Testis (tissue), 2 donors: ENCODE measurements at regions not wholly inside any gene's neighbourhood (a gene's known extent, or its start where the extent isn't known, plus 50 kb on each side); places are given as distances from the start of the nearest gene placed in this dataset.
"Not testable (repeated sequence)": the region's sequence is repeated elsewhere in the genome, so short reads cannot be mapped to it uniquely, and the experiment has no call there.

ENCODE experiments used
- DNase-seq: peaks from one replicate; pipeline ENCODE4 v3.0.0-alpha.2; 2019
- H3K27ac ChIP-seq, 2 donors: fragments of 200-600 bp; sonication (generic); one replicate each; pipeline ENCODE4 v1.5.1; 2019
- H3K27me3 ChIP-seq: fragments of 200-600 bp; sonication (generic); one replicate; pipeline ENCODE4 v1.5.1; 2019
- H3K36me3 ChIP-seq: fragments of 200-600 bp; sonication (generic); one replicate; pipeline ENCODE4 v1.5.1; 2017; ENCODE audit warnings: low read depth; ENCODE audit errors: missing control alignments
- H3K4me1 ChIP-seq: fragments of 200-600 bp; sonication (generic); one replicate; pipeline ENCODE4 v1.5.1; 2019
- H3K4me3 ChIP-seq, 2 donors: fragments of 200-600 bp; sonication (generic); one replicate each; pipeline ENCODE4 v1.5.1; 2017 to 2019
- H3K9me3 ChIP-seq: fragments of 200-600 bp; sonication (generic); one replicate; pipeline ENCODE4 v1.5.1; 2017
- CTCF ChIP-seq, 3 experiments: fragments of 450-650 bp in 2 of 3; fragments of 200-600 bp in 1 of 3; sonication (generic) in 1 of 3; IDR thresholded peaks; one replicate each; pipeline ENCODE4 v1.5.1; 2016 to 2019; ENCODE audit warnings: antibody characterized with exemption in 3 of 3, mild to moderate bottlenecking in 2 of 3, moderate library complexity in 1 of 3
- POLR2A ChIP-seq: fragments of 450-650 bp; IDR thresholded peaks from one replicate; pipeline ENCODE4 v1.6.1; 2017; ENCODE audit warnings: antibody characterized with exemption, mild to moderate bottlenecking, moderate library complexity
- WGBS, 2 donors: methylation state at CpG; one replicate each; pipeline ENCODE4 v1.1.5; 2018; 5-methylcytosine and 5-hydroxymethylcytosine counted together
- intact Hi-C: fragments of 100-400 bp; cut with DNase I; formaldehyde crosslinking; loops from one replicate; pipeline ENCODE4 v1.15.1; 2023; ENCODE audit warnings: low total_unique reads

- Histone ChIP-seq H3K4me1 (no peaks in the 10 kb centered on the region), H3K9me3 (no peaks in the 10 kb centered on the region), H3K36me3 (no peaks in the 10 kb centered on the region), H3K27me3 (no peaks in the 10 kb centered on the region), H3K27ac (no peak overlapping the region), H3K4me3 (no peak overlapping the region)
- TF ChIP-seq CTCF (IDR thresholded peaks at IDR 0.05) (no peak), POLR2A (no peak)
- DNase-seq, result no peak
- intact Hi-C loops, result no loop called here
- 74 to 80% methylated on average over 4 of the region's 4 CpGs for WGBS, 2 donors
Measured at GRCh38 chr4:151522866-151523519, 114.0 kb downstream of the FHIP1A start.

- H3K4me3 ChIP-seq, result no peak overlapping the region
- no peak overlapping the region for H3K27ac ChIP-seq
- H3K4me1 ChIP-seq, result no peaks in the 10 kb centered on the region
- no peak for TF ChIP-seq POLR2A
- no peak for TF ChIP-seq CTCF (IDR thresholded peaks at IDR 0.05)
- H3K27me3 ChIP-seq, result no peaks in the 10 kb centered on the region
- DNase-seq, result no peak
- H3K36me3 ChIP-seq, result no peaks in the 10 kb centered on the region
- intact Hi-C loops, result no loop called here
- no peaks in the 10 kb centered on the region for H3K9me3 ChIP-seq
- 76 to 80% methylated on average over 2 of the region's 2 CpGs for WGBS, 2 donors
Measured at GRCh38 chr4:151524610-151525009, 115.6 kb downstream of the FHIP1A start.

GRCh38 chr4:151526489-151526888 is 117.5 kb downstream of the FHIP1A start:
- H3K27me3 ChIP-seq, intact Hi-C loops, H3K9me3 ChIP-seq, H3K4me3 ChIP-seq, H3K4me1 ChIP-seq, H3K27ac ChIP-seq, H3K36me3 ChIP-seq, DNase-seq: not testable (repeated sequence)
- WGBS, 2 donors, result 60% methylated on average over 3 of the region's 36 CpGs; no CpG with 5 or more reads in 1 of the 2 donors

GRCh38 chr4:151527699-151528098 is 118.7 kb downstream of the FHIP1A start:
- Histone ChIP-seq H3K27ac (no peak overlapping the region), H3K36me3 (no peaks in the 10 kb centered on the region), H3K27me3 (no peaks in the 10 kb centered on the region), H3K4me3 (no peak overlapping the region), H3K4me1 (no peaks in the 10 kb centered on the region), H3K9me3 (no peaks in the 10 kb centered on the region)
- DNase-seq, result no peak
- intact Hi-C loops, result no loop called here
- TF ChIP-seq CTCF (IDR thresholded peaks at IDR 0.05), result no peak
- 59 to 78% methylated on average over 2 of the region's 2 CpGs for WGBS, 2 donors

GRCh38 chr4:151529187-151529586 is 120.2 kb downstream of the FHIP1A start:
- intact Hi-C loops, result no loop called here
- TF ChIP-seq CTCF (IDR thresholded peaks at IDR 0.05), result no peak
- TF ChIP-seq POLR2A, result no peak
- WGBS, 2 donors, result 75 to 78% methylated on average over 2 of the region's 2 CpGs
- H3K27me3 ChIP-seq, result no peaks in the 10 kb centered on the region
- no peak overlapping the region for H3K27ac ChIP-seq
- DNase-seq, result no peak
- H3K36me3 ChIP-seq, result no peaks in the 10 kb centered on the region
- H3K4me3 ChIP-seq, result no peak overlapping the region
- no peaks in the 10 kb centered on the region for H3K4me1 ChIP-seq
- no peaks in the 10 kb centered on the region for H3K9me3 ChIP-seq
